Psoas muscle (tissue), 7 donors: ENCODE measurements at regions not wholly inside any gene's neighbourhood (a gene's known extent, or its start where the extent isn't known, plus 50 kb on each side); places are given as distances from the start of the nearest gene placed in this dataset.

ENCODE experiments used
- ATAC-seq, 4 donors: fragments of 200-7000 bp; cut with Tn5 transposase; one replicate each; pipeline ENCODE4 v1.9.1; 2020; ENCODE audit warnings: moderate library complexity in 3 of 4, mild to moderate bottlenecking in 2 of 4
- DNase-seq, 2 donors: peaks; one replicate each; pipeline ENCODE4 v3.0.0-alpha.2; 2020
- H3K27ac ChIP-seq: fragments of 200-600 bp; one replicate; pipeline ENCODE4 v1.8.0; 2022
- H3K27me3 ChIP-seq, 3 donors: fragments of 200-600 bp in 1 of 3; one replicate each; pipeline versions ENCODE4 v1.6.1 to v1.8.0; 2013 to 2022; ENCODE audit warnings: low read length in 2 of 3, mild to moderate bottlenecking in 2 of 3, moderate library complexity in 1 of 3; ENCODE audit not compliant: insufficient read depth in 3 of 3
- H3K36me3 ChIP-seq, 2 donors: fragments of 200-600 bp in 1 of 2; one replicate each; pipeline versions ENCODE4 v1.6.1 to v1.8.0; 2013 to 2022; ENCODE audit warnings: low read depth in 1 of 2, mild to moderate bottlenecking in 1 of 2, moderate library complexity in 1 of 2; ENCODE audit not compliant: insufficient read depth in 1 of 2
- H3K4me1 ChIP-seq: fragments of 200-600 bp; one replicate; pipeline ENCODE4 v1.8.0; 2022
- H3K4me3 ChIP-seq: fragments of 200-600 bp; one replicate; pipeline ENCODE4 v1.8.0; 2022; ENCODE audit warnings: mild to moderate bottlenecking
- H3K9me3 ChIP-seq: fragments of 200-600 bp; one replicate; pipeline ENCODE4 v1.8.0; 2022
- CTCF ChIP-seq: fragments of 200-600 bp; IDR thresholded peaks from one replicate; pipeline ENCODE4 v1.8.0; 2022; ENCODE audit warnings: antibody characterized with exemption
- WGBS, 3 donors: extraction: QIAGEN DNeasy Blood & Tissue Kit; methylation state at CpG; one replicate each; pipeline versions ENCODE4 v1.1.6 to v1.1.7; 2013; 5-methylcytosine and 5-hydroxymethylcytosine counted together
- intact Hi-C, 2 donors: fragments of 100-400 bp; cut with DNase I; formaldehyde crosslinking; loops; one replicate each; pipeline versions ENCODE4 v1.11.0 to v1.14.2; 2022
- donor health status: healthy with polysubstance abuse.
- donor health status: DM: no; HTN: no; CAD: no; lungs with moderate emphysema.
- donor health status: Bipolar disorder and iron deficiency.
- donor health status: healthy.
- donor health status: DM: yes; HTN: yes; CAD: no.
- donor health status: DM: no; HTN: no; CAD: no.
- donor health status: DM: yes; HTN: yes; CAD: no.

- no peaks in the 10 kb centered on the region for H3K36me3 ChIP-seq
- intact Hi-C loops, result no loop called here
- H3K27me3 ChIP-seq, result no peaks in the 10 kb centered on the region
- H3K4me3 ChIP-seq, result no peak overlapping the region
- H3K27ac ChIP-seq, result no peak overlapping the region
- no peak for ATAC-seq
- DNase-seq, result no peak
- no peak for TF ChIP-seq CTCF
- H3K4me1 ChIP-seq, result no peaks in the 10 kb centered on the region
- H3K9me3 ChIP-seq, result no peaks in the 10 kb centered on the region
Observed at GRCh38 chr13:76527041-76527440, 359.2 kb downstream of the KCTD12 start.

- Histone ChIP-seq H3K4me3 (no peak overlapping the region), H3K9me3 (no peaks in the 10 kb centered on the region), H3K27me3 (no peaks in the 10 kb centered on the region), H3K4me1 (no peaks in the 10 kb centered on the region), H3K36me3 (no peaks in the 10 kb centered on the region), H3K27ac (no peak overlapping the region)
- ATAC-seq, result no peak
- no peak for DNase-seq
- no peak for TF ChIP-seq CTCF
- 49 to 51% (median 50%) methylated on average over 2 of the region's 2 CpGs for WGBS, 3 donors
- intact Hi-C loops, result no loop called here
Observed at GRCh38 chr13:76523740-76524340, 362.4 kb downstream of the KCTD12 start.

- intact Hi-C loops, result no loop called here
- ATAC-seq (no peak), DNase-seq (no peak)
- H3K4me3 ChIP-seq, result no peak overlapping the region
- TF ChIP-seq CTCF, result no peak
- H3K27ac ChIP-seq, result no peak overlapping the region
- H3K9me3 ChIP-seq, result no peaks in the 10 kb centered on the region
- WGBS, 3 donors, result 81 to 87% (median 81%) methylated on average over 4 of the region's 4 CpGs
- no peaks in the 10 kb centered on the region for H3K27me3 ChIP-seq
- no peaks in the 10 kb centered on the region for H3K4me1 ChIP-seq
- H3K36me3 ChIP-seq, result no peaks in the 10 kb centered on the region
Observed at GRCh38 chr13:76522083-76522755, 364.0 kb downstream of the KCTD12 start.

GRCh38 chr13:76519685-76520084, 366.5 kb downstream of the KCTD12 start:
- no peaks in the 10 kb centered on the region for H3K4me1 ChIP-seq
- TF ChIP-seq CTCF, result no peak
- no peaks in the 10 kb centered on the region for H3K9me3 ChIP-seq
- no peak for DNase-seq
- H3K27me3 ChIP-seq, result no peaks in the 10 kb centered on the region
- no peak overlapping the region for H3K27ac ChIP-seq
- no peak for ATAC-seq
- intact Hi-C loops, result no loop called here
- H3K36me3 ChIP-seq, result no peaks in the 10 kb centered on the region
- 92 to 94% (median 94%) methylated on average over 7 of the region's 7 CpGs for WGBS, 3 donors
- H3K4me3 ChIP-seq, result no peak overlapping the region

GRCh38 chr13:76516586-76516985, 369.6 kb downstream of the KCTD12 start:
- no peak for TF ChIP-seq CTCF
- H3K4me1 ChIP-seq, result no peaks in the 10 kb centered on the region
- H3K27me3 ChIP-seq, result no peaks in the 10 kb centered on the region
- intact Hi-C loops, result no loop called here
- DNase-seq (no peak), ATAC-seq (no peak)
- no peaks in the 10 kb centered on the region for H3K36me3 ChIP-seq
- H3K27ac ChIP-seq, result no peak overlapping the region
- H3K9me3 ChIP-seq, result no peaks in the 10 kb centered on the region
- no peak overlapping the region for H3K4me3 ChIP-seq
